ENCODE measurements at regions not wholly inside any gene's neighbourhood (a gene's known extent, or its start where the extent isn't known, plus 50 kb on each side); places are given as distances from the start of the nearest gene placed in this dataset.

GRCh38 chr2:215826376-215826775 lies 187.0 kb downstream of the MREG start:
- SMC1A ChIA-PET (ENCODE audit: uncharacterized antibody, unreplicated experiment), result interaction anchor here (1.5 to 1.7 kb wide), 2 partner anchors 14 to 92 kb away, joined by 5 read pairs; no protein-coding TSS in a partner anchor
- DNase-seq (ENCODE audit: low read depth, low spot score) (no peak), FAIRE-seq (no peak), ATAC-seq (no peak; the same call in 2 of the 3 replicates)
- RAD21 ChIA-PET (ENCODE audit: unreplicated experiment), result interaction anchor here (1.4 kb wide), 1 partner anchor 92 kb away, joined by 4 read pairs; no protein-coding TSS in a partner anchor
- no peaks in the 10 kb centered on the region for H4K20me1 ChIP-seq (ENCODE audit: control insufficient read depth, insufficient read depth)
- 61% methylated on average over 3 of the region's 3 CpGs for WGBS (ENCODE audit: insufficient coverage, insufficient replicate concordance, low lambda C conversion rate, missing lambda C conversion rate)
- POLR2A ChIA-PET, result no interaction called here
- no peak overlapping the region for H3K27ac ChIP-seq (ENCODE audit: control insufficient read depth, insufficient read depth)
- intact Hi-C loops (cut with micrococcal nuclease; ENCODE audit: unreplicated experiment) (loop anchor here (5.0 kb wide), 1 partner anchor 374 kb away; no protein-coding TSS in a partner anchor), in situ Hi-C loops (cut with MboI) (no loop called here)
- no peak overlapping the region for H3K4me3 ChIP-seq
- no peak overlapping the region for H3K9ac ChIP-seq (ENCODE audit: control insufficient read depth, insufficient read depth, low read length)
- CTCF ChIA-PET, result interaction anchor here (0.6 to 1.5 kb wide), 3 partner anchors 13 to 162 kb away, joined by 3 read pairs; no protein-coding TSS in a partner anchor
- no TSS peak for BruUV-seq (replicated peaks)
- no peak overlapping the region for H3K4me2 ChIP-seq (ENCODE audit: control insufficient read depth, insufficient read depth)
- no peaks in the 10 kb centered on the region for H3K27me3 ChIP-seq (replicated peaks in 1 of 2; ENCODE audit: control insufficient read depth in 2 of 2, insufficient read depth in 2 of 2, low read length in 1 of 2)
- no peaks in the 10 kb centered on the region for H3K4me1 ChIP-seq (ENCODE audit: control insufficient read depth, insufficient read depth, low read length)
- no peaks in the 10 kb centered on the region for H3K79me2 ChIP-seq (ENCODE audit: control insufficient read depth, insufficient read depth, low read length)
- H2AFZ ChIP-seq (ENCODE audit: control insufficient read depth, low read depth, low read length), result no peak overlapping the region
- no peaks in the 10 kb centered on the region for H3K9me3 ChIP-seq (replicated peaks; ENCODE audit: control insufficient read depth, insufficient read depth, low read length)
- no peaks in the 10 kb centered on the region for H3K36me3 ChIP-seq (ENCODE audit: control insufficient read depth in 2 of 2, insufficient read depth in 2 of 2, low read length in 1 of 2)
- TF ChIP-seq SP1 (IDR thresholded peaks at IDR 0.05; ENCODE audit: low read depth, low read length), result no peak
- TF ChIP-seq MYB (IDR thresholded peaks at IDR 0.05; ENCODE audit: borderline replicate concordance, low read depth, low read length), result no peak
- no peak for TF ChIP-seq STAT3 (IDR thresholded peaks at IDR 0.05; ENCODE audit: low read depth, low read length)
- no peak for TF ChIP-seq HDAC2 (IDR thresholded peaks at IDR 0.05)
- TF ChIP-seq PBX3 (IDR thresholded peaks at IDR 0.05; ENCODE audit: insufficient replicate concordance, low read depth, low read length), result no peak
- TF ChIP-seq ZBTB33 (IDR thresholded peaks at IDR 0.05), result no peak
- no peak for TF ChIP-seq PRDM15 (CRISPR knock-in tag; IDR thresholded peaks at IDR 0.05)
- no peak for TF ChIP-seq SRF (IDR thresholded peaks at IDR 0.05; ENCODE audit: low read depth in 2 of 2, low read length in 2 of 2)
- no peak for TF ChIP-seq IRF4 (IDR thresholded peaks at IDR 0.05; ENCODE audit: low read depth, low read length)
- no peak for TF ChIP-seq HDGF (IDR thresholded peaks at IDR 0.05)
- no peak for TF ChIP-seq CREM (IDR thresholded peaks at IDR 0.05; ENCODE audit: low read depth)
- TF ChIP-seq ZNF384 (IDR thresholded peaks at IDR 0.05; ENCODE audit: borderline replicate concordance, low read depth, low read length), result no peak
- no peak for TF ChIP-seq EZH2 (IDR thresholded peaks at IDR 0.05; ENCODE audit: borderline replicate concordance, control insufficient read depth, low read depth, low read length)
- TF ChIP-seq BMI1 (IDR thresholded peaks at IDR 0.05; ENCODE audit: borderline replicate concordance), result no peak
- no peak for TF ChIP-seq RB1 (IDR thresholded peaks at IDR 0.05; ENCODE audit: borderline replicate concordance)
- TF ChIP-seq NR2F1 (conservative IDR thresholded peaks at IDR 0.05), result no peak
